Esophagus muscularis mucosa (tissue), 3 donors: ENCODE measurements at regions not wholly inside any gene's neighbourhood (a gene's known extent, or its start where the extent isn't known, plus 50 kb on each side); places are given as distances from the start of the nearest gene placed in this dataset.

Experiments used
- POLR2A ChIP-seq: fragments of 450-650 bp; IDR thresholded peaks from one replicate; pipeline ENCODE4 v1.6.1; 2017; ENCODE audit warnings: antibody characterized with exemption, moderate library complexity, mild to moderate bottlenecking, low read depth
- TF ChIP-seq, protein P1 (sequence below), 3 experiments: fragments of 200-600 bp in 2 of 3; fragments of 450-650 bp in 1 of 3; sonication (generic) in 2 of 3; IDR thresholded peaks; one replicate each; pipeline ENCODE4 v1.5.1; 2017 to 2019; ENCODE audit warnings: antibody characterized with exemption in 3 of 3, mild to moderate bottlenecking in 2 of 3, moderate library complexity in 1 of 3

DNA sequence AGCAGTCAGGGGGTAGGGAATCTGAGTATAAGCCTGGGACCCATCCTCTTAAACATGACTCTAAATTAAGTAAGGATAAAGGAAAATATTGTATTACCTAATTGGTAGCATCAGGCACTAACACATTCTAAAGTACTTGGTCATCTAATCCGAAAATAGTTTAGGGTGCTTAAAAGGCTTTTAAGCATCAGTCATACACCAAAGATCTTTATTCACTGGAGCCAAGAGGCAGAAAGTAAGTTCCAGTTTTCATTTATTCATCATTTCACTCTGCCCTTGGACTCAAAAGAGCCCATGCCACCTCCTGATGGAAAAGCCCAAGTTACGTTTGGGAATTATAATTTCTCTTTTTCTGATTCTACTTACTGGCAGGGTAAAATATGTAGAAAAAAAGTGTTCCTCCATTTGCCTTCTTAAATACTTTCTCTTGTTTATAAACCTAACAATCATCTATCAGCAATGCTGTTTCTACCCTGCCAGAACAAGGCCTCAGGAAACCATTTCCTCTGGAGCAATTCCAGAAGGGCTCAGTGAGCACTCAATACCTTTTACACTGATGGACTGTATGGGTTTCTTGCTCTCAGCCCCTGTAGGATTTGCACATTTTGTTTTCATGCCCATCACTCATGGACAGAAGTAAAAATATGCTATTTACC lies 120.1 kb upstream of the SLC5A12 start:
- TF ChIP-seq, protein P1, sequence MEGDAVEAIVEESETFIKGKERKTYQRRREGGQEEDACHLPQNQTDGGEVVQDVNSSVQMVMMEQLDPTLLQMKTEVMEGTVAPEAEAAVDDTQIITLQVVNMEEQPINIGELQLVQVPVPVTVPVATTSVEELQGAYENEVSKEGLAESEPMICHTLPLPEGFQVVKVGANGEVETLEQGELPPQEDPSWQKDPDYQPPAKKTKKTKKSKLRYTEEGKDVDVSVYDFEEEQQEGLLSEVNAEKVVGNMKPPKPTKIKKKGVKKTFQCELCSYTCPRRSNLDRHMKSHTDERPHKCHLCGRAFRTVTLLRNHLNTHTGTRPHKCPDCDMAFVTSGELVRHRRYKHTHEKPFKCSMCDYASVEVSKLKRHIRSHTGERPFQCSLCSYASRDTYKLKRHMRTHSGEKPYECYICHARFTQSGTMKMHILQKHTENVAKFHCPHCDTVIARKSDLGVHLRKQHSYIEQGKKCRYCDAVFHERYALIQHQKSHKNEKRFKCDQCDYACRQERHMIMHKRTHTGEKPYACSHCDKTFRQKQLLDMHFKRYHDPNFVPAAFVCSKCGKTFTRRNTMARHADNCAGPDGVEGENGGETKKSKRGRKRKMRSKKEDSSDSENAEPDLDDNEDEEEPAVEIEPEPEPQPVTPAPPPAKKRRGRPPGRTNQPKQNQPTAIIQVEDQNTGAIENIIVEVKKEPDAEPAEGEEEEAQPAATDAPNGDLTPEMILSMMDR (IDR thresholded peaks at IDR 0.05) = no peak
- no peak for TF ChIP-seq POLR2A
